Stimulated activated CD4-positive, alpha-beta T cell treated with anti-CD3 and anti-CD28 coated beads, TNF-alpha, amount 100 ng/mL, for 24 hours (primary cell): ENCODE measurements at regions not wholly inside any gene's neighbourhood (a gene's known extent, or its start where the extent isn't known, plus 50 kb on each side); places are given as distances from the start of the nearest gene placed in this dataset.
"Not testable (repeated sequence)": the region's sequence is repeated elsewhere in the genome, so short reads cannot be mapped to it uniquely, and the experiment has no call there.

Experiments used
- DNase-seq, 3 experiments: peaks; one replicate each; pipeline ENCODE4 v3.0.0-alpha.2; 2020; ENCODE audit warnings: low read depth in 3 of 3

DNA sequence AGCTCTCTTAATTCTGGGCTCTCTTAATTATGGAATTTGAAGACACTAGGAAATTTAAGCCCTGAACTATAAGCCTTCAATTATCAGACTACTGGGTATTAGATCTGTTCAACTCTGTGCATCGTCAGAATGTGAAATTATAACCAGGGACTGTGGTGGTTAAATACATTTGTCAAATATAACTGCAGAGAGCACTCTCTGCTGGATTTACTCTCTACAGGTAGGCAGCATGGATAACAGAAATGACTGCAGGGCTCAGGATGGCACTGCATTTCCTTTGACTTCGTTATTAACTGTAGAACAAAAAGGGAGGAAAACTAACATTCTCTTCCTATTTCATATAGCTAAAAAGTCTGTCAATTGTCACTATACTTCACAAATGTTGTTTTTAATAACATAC is 310.1 kb upstream of the RASGEF1B start:
- DNase-seq = no peak

DNA sequence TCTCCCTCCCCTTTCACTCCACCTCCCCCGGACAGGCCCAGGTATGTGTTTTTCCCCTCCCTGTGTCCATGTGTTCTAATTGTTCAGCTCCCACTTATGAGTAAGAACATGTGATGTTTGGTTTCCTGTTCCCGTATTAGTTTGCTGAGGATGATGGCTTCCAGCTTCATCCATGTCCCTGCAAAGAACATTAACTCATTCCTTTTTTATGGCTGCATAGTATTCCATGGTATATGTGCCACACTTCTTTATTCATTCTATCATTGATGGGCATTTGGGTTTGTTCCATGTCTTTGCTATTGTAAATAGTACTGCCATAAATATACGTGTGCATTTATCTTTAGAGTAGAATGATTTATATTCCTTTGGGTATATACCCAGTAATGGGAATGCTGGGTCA is 306.0 kb upstream of the RASGEF1B start:
- not testable (repeated sequence) for DNase-seq

DNA sequence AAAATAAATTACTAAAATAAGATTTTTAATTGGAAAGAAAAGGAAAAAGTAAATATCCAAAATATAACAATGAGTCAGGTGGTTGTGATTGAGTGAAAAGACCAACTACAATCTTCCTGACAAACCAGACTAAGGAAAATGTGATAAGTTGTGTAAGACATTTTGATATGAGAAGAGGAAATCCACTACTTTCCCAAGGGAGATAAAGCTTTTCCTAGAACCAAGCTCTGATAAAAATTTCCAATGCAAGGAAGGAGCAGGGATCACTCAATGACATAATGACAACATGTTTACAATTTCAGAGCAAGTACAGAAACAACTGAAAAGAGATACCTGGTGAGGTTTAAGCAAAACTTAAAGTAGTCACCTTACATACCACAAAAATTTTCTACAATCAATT is 305.1 kb upstream of the RASGEF1B start:
- no peak for DNase-seq

DNA sequence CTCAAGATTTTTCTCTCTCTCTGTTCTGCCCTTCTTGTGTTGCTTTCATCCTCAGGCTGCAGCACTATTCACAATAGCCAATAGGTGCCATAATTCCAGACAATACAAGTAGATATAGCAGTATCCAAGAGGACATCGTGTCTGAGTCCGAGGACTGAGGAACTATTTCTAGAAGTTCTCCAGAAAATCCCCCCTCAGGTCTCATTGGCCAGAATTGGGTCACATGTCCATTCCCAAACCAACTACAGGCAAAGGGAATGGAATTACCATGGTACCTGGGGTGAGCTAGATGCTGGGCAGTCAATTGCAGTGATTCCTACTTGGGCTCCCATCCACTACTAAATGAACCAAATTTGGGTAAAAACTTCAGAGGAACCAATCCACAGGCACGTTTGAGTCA is 301.9 kb upstream of the RASGEF1B start:
- DNase-seq = no peak

DNA sequence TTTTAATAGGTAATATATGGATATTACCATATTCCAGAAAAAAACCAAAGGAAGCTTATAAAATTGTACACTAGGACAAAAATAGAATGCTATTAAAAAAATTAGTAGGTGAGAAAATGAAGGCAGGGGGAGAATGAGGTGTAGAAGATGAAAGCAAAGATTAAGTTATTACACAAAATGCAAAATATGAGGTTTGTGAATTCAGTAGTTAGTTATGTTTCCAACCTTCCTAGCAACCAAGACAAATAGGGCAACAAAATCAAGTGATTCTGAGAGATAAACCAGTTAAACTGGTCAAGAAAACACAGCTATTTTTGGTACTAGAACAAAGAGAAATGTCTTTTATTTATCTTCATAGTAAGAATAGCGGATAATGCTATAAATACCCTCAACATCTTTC is 300.0 kb upstream of the RASGEF1B start:
- DNase-seq = no peak

DNA sequence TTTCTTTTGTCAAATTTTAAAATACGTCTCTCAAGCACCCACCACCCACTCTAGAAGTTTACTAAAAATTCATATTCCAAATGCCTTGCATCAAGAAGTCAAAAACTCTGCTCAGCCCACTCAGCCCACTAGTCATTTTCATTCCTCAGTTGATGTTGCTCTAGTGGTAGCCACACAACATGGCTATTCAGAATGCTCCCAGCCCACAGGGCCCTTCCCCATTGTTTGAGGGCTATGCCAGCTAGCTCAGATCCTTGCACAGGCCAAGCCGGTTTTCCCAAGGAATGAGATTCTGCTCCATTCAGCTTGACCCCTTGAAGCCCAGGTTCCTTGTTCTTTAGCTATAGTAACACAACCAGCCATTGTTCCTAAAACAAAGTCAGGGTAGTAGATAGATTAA is 297.5 kb upstream of the RASGEF1B start:
- DNase-seq = no peak

DNA sequence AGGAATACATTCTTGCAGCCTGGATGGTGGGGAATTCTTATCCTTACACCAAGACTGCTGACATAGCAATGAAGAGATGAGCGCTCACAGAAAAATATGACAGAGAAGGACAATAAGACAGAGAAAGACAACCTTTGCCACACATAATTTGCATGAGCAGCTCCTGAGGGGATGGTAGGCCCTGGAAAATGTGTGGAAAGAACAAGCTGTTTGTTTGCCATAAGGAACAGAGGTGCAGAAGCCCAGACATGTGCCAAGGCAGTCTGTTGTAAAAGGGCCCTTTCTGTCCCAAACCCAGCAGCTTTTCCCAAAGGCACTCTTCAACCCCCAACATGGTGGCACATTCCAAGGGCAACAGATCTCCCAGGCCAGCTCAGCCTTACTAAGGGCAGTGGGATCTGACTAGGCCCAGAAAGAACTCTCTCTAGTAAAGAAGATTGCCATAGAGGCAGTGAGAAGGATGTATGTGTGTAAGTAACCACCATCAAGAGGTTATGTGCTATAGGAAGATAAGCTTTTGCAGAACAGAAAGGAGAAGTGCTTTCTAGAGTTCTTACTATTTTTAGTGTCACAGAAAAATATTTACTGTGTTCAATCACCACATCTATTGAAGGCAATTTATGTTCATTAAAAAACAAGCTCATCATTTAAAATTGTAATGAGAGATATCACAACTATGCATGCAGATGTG is 287.0 kb upstream of the RASGEF1B start:
- no peak for DNase-seq

DNA sequence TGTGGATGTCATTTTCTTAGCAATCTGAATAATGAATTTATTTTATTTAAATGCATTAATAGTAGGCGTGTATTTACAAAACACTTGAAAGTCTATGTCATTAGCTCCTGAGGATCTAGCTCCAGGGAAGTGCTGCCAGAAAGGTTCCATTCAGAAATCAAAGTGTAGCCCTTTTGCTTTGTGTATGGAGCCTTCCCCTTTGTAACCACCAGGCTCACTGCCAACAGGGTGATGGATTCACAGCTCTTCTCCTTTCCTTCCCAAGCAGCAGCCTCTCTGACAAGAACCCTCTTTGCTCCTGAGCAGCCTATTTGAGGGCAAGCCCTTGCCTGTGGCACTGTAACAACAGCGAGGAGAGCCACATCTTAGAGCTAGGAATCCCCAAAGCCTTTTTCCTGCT is 286.0 kb upstream of the RASGEF1B start:
- DNase-seq = no peak

DNA sequence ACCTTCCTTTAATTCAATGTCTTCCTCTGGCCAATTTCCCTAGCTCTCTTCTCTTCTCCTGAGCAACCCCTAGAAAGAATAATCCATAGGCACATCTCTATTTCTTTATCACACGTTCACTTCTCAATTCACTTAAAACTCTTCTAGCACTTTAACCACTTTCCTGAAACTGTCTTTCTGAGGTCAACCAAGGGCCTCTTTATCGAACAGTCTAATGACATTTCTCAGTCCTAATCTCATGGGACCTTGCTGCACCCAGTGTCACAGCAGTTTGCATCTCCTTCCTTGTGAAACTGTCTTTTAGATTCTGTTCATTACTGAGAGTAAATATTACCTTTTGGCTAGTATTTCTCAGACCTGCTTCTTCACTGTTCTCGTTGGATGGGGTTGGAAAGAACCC is 285.3 kb upstream of the RASGEF1B start:
- no peak for DNase-seq

DNA sequence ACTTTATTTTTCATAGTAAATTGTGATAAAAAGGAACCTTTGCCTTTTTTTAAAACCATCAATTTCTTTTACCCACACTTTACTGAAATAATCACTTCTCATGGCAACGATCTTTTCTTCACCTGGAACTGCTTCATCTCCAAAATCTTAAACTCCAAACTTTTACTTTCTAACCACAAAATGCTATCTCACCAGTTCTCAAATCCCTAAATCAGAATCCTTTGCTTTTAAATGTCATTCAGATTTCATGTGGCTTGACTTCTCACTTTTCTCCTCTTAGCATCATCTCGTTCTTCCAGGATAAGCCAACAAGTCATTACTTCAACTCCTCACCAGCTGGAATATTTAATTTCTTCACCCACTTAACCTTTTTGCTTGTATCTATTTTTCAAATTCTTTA is 284.3 kb upstream of the RASGEF1B start:
- DNase-seq = no peak

DNA sequence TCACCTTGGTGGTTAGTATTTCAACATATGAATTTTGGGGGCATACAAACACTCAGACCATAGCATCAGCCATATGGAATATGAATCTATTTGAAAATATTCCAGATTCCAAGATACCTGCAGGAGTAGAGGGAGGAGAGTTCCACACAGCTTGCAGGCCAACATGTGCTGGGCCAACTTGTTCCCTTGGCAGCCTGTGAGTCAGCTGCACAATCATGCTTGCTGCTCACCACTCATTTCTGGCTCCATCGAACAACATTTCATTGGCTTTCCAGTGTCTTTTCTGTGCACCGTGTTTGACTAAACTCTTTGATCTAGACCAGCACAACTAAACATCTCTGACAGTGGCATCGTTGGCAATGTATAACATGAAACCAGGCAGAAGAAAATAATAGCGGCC is 282.5 kb upstream of the RASGEF1B start:
- DNase-seq = no peak

DNA sequence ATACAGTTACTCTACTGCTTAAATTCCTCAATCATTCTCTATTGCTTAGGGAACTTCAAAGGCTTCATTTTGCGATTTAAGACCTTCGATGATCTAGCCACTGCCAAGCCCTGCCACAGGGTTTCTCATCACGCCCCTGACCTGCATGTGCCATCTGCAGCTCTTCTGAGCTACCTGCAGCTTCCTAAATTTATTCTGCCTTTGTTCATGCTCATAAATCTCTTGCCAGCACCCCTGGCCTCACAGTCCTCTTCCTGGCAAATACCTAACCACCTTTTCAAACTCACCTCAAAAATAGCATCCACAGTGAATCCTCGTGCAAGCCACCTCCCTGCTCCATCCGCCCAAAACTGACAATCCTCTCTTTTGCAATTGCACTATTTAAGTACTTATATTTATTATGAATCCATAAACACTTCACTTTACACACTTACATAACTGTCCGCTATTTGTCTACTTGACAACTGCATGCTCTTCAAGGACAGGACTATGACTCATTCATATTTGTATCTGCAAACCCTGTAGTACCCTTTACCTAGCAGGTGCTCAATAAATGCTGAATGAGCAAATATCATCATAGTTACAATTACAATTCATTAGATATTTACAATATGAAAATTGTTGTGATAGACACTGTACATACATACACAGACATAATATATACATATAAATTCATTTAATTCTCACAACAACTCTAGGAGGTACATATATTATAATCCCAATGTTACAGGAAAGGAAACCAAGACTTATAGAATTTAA is 280.0 kb upstream of the RASGEF1B start:
- no peak for DNase-seq

DNA sequence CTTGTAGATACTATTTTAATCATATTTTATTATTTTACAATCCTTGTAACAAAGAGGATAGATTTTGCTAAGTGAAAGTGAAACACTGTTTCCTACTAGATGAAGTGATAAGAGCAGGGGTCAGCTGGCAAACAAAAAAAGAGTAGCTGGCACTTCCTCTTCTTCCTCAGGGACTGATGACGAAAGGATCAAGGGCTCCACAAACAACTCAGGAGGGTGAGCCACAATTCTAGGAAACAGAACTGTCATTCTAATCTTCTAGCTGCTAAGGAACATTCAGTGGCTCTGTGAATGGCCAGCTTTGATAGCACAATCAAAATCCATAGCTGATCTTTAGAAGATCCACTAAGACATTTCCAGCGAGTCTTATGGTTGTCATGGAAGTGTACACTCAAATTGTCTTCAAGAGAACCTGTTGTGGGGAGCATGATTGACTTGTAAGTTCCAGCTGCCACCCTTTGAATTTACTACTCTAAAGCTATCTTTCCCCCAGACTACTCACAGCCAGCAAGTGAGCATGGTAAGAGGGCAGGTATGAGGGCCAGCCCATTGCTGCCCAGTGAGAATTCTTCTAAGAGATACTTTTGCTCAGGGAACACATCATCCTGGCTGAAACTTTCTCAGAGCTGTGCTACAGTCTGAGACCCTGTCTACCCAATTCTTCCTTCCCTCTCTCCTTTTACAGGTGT is 275.7 kb upstream of the RASGEF1B start:
- no peak for DNase-seq

DNA sequence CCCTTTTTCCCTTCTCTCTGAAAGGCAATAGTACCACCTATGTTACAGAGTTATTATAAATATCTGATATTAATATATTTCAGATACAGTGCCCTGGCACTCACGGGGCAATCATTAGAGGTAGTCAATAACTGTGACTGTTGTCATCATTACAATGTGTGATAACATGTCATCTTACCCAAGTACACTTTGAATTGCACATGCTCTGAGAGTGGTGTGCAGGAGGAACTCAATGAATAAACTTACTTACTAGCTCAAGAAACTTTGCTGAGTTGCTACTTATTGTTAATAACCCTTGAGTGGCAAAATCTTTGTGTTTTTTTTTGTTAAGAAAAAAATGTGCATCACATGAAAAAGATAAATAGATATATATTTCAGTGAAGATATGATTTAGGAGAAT is 275.1 kb upstream of the RASGEF1B start:
- DNase-seq = no peak

DNA sequence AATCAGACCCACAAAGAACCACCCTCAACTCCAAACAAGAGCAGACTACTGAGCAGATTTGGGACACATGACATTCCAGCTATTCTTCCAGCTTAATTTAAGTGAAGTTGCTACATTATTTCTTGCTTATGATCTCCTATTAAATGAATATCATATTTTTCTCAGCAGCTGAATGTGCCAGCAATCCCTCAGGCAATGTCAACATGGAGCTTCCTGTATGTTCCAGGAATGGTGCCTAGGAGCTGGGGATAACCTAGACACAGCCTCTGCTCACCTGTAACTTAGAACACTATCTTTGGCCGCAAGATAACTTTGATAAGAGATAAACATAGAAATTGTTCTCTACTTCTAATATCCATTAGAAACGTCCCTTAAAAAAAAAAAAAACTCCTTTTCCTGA is 274.4 kb upstream of the RASGEF1B start:
- no peak for DNase-seq

DNA sequence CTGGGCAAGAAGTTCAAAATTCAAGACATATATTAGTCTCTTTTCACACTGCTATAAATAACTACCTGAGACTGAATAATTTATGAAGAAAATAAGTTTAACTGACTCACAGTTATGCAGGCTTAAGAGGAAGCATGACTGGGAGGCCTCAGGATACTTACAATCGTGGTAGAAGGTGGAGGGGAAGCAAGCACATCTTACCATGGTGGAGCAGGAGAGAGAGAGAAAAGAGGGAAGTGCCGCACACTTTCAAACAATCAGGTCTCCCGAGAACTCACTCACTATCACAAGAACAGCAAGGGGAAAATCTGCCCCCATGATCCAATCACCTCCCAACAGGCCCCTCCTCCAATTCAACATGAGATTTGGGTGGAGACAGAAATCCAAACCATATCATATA is 273.3 kb upstream of the RASGEF1B start:
- no peak for DNase-seq

DNA sequence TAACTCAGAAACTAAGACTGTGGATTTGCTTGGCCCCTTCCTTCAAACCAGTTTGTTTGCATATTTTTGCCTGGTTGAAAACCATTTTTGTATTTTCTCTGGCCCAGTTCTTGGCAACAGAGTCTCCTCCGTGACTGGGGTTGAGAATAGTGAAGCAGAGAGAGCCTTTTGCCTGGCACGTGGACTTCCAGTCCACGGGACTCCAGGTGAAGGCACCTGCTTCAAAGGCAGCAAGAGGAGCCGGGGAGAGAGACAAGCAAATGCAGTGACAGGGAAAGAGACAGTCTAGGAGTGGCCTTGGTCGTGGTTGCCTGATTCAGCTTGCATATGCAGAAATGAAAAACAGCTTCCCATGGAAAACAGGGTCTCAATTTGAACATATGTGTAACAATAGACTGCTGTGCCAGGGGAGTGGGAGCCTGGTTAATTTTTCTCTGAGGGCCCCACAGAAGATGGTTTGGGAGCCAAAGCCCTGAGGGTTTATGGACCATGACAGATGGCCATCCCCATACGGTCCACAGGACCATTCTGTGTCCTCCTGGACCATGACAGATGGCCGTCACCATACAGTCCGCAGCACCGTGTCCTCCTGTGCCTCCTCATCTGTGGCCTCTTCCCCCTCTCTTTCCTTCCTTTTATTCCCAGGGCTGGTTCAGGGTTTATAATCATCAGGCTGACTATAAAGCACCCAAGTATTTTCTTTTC is 272.2 kb upstream of the RASGEF1B start:
- DNase-seq = no peak

DNA sequence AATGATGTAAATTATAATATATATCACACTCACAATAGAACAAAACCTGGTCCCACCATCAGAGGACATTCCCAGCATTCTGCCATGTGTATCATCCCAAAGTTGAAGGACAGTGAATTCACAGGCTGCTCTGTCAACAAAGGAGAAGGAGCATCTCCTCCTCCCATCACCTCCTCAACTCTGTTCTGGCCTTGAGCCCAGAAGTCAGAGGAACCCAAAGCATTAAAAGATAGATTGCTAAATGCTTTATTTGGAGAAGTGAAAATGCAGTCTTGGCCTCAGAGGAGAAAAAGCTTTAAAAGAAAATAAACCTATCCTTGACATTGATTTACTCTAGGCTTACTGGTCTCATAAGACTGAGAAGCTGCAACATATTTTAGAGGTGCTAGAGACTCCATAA is 268.8 kb upstream of the RASGEF1B start:
- DNase-seq = no peak

DNA sequence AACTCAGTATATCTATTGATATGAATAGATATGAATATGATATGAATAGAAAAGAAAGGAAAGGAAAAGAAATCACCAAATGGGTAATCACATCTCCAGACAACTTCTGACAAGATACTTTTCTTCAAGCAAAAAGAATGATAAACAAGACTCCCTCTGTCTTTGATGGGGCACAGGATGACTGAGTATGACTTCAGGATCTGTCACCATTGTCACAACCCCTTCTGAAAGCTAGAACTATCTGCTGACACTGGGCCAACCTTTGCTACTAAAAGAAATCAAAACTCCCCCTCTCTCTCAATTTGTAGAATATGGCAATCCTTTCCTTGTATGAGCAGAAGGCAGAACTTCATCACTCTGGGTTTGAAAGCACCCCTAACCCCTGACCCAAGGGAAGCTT is 267.2 kb upstream of the RASGEF1B start:
- DNase-seq = no peak

DNA sequence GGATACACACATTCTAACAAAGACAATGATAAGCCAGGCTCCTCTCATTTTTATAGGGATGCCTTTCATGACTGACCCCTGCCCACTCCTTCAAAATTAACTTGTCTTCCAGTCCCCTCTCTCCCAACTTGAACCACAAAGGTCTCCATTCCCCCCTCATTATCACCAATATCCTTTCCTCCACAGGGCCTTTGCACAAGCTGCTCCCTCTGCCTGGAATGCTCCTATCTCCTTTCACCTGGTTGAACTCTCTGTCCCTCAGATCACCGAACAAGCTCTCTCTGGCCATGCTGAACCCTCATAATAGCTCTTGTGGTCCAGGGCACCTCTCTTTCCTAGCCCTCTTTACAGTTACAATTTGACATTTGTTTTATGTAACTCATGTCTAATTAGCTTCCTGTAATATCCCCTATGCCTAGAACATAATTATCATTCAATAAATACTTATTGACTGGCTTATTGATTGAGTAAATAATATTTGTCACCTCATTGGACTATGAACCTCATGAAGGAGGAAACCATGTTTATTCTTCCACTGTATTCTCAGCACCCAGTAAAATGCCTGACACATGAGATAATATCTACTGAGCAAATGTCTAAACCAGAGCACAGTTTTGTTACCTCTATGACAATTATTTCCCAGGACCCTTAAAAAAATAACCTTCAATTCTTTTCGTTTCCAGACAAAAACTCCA is 266.3 kb upstream of the RASGEF1B start:
- no peak for DNase-seq

DNA sequence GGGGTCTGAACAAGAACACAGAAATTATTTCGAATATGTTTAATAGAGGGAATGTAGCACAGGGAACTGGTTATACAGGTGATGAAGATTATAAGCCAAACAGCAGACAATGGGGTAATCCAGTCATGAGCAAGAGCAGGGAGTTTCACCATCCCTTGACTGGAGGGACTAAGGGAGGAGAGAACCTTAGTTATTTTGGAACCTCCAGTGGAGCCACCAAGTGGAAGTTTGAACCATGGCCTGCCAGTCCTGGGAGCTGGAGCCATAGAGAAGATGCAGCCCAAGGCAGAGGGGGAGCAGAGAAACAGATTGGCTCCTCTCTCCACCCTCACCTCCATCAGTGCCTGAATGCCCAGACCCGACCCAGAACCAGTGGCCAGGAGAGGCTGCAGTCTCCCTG is 264.6 kb upstream of the RASGEF1B start:
- no peak for DNase-seq

DNA sequence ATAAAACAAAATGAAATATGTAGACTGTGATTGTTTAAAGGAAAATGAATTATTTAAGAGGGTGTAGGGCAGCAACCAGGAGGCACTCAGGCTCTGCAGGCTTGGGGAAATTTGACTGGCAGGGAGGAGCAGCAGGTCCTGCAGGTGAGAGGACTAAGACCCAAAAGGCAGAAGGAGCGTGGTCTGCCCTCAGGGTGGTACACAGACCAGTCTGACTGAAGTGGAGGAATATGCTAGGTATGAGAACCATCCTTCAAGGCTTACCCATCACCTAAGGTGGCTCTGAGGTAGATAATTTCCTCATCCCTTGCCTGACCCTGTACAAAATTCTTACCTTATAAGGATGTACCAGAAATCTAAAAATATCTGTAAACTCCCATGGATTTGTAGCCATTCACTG is 261.3 kb upstream of the RASGEF1B start:
- no peak for DNase-seq
